SJCRH30 (cell line): ENCODE measurements at regions not wholly inside any gene's neighbourhood (a gene's known extent, or its start where the extent isn't known, plus 50 kb on each side); places are given as distances from the start of the nearest gene placed in this dataset.

ENCODE experiments used
- DNase-seq, 2 experiments: peaks; one replicate each; pipeline ENCODE4 v3.0.0-alpha.2; 2015 to 2020
- H3K27ac ChIP-seq: fragments of 250-450 bp; sonication (Bioruptor Pico); 2 replicates; pipeline ENCODE4 v1.5.1; 2020; ENCODE audit warnings: mild to moderate bottlenecking, moderate library complexity
- H3K27me3 ChIP-seq: fragments of 250-450 bp; sonication (Bioruptor Pico); 2 replicates; pipeline ENCODE4 v1.5.1; 2020; ENCODE audit warnings: mild to moderate bottlenecking, moderate library complexity
- H3K36me3 ChIP-seq: fragments of 250-450 bp; sonication (Bioruptor Pico); 2 replicates; pipeline ENCODE4 v1.5.1; 2020; ENCODE audit warnings: mild to moderate bottlenecking, moderate library complexity
- H3K4me1 ChIP-seq: fragments of 250-450 bp; sonication (Bioruptor Pico); 2 replicates; pipeline ENCODE4 v1.5.1; 2020; ENCODE audit warnings: mild to moderate bottlenecking, moderate library complexity
- H3K4me3 ChIP-seq: fragments of 250-450 bp; sonication (Bioruptor Pico); 2 replicates; pipeline ENCODE4 v1.5.1; 2020; ENCODE audit warnings: mild to moderate bottlenecking, moderate library complexity
- H3K9me3 ChIP-seq: fragments of 250-450 bp; sonication (Bioruptor Pico); replicated peaks from 2 replicates; pipeline ENCODE4 v1.5.1; 2020; ENCODE audit warnings: mild to moderate bottlenecking, moderate library complexity

DNA sequence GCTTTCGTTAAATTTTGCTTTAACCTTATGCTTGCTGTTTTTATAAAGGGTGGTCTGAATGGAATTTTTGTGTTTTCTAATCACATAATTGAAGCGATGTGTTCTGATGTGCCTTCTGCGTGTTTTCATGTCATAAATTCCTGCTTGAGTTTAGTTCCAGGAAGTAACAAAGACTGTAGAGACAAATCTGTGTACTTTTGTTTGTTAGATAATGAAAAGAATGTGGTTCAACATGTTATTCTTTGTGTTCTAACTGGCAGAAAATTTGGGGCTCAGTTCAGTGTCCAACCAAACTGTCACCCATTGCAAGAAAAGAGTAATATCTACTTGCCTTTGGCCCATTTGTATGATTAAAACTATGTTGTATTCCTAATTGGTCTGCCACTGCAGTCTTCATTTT lies 324.0 kb downstream of the DIPK2A start:
- Histone ChIP-seq H3K4me3 (no peak overlapping the region), H3K27ac (no peak overlapping the region), H3K27me3 (no peaks in the 10 kb centered on the region), H3K4me1 (no peaks in the 10 kb centered on the region), H3K36me3 (no peaks in the 10 kb centered on the region), H3K9me3 (no peaks in the 10 kb centered on the region)
- no peak for DNase-seq

DNA sequence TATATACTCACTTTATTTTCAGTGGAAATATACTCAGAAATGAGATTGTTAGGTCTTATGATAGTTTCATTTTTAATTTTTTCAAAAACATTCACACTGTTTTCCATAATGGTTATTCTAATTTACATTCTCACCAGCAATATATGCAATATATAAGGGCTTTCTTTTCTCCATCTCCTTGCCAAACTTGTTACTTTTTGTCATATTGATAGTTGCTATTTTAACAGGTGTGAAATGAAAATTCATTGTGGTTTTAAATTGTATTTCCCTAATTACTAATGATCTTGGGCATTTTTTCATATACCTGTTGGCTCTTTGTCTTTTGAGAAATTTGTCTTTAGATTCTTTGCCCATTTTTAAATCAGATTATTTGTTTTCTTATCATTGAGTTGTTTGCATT lies 325.2 kb downstream of the DIPK2A start:
- no peak overlapping the region for H3K4me3 ChIP-seq
- H3K27ac ChIP-seq = no peak overlapping the region
- no peaks in the 10 kb centered on the region for H3K4me1 ChIP-seq
- no peak for DNase-seq
- H3K36me3 ChIP-seq = no peaks in the 10 kb centered on the region
- no peaks in the 10 kb centered on the region for H3K27me3 ChIP-seq
- no peaks in the 10 kb centered on the region for H3K9me3 ChIP-seq

GRCh38 chr3:144301863-144302262 lies 330.2 kb downstream of the DIPK2A start:
- no peak overlapping the region for H3K27ac ChIP-seq
- H3K4me1 ChIP-seq = no peaks in the 10 kb centered on the region
- no peaks in the 10 kb centered on the region for H3K36me3 ChIP-seq
- no peaks in the 10 kb centered on the region; the same call in 1 of the 2 replicates for H3K9me3 ChIP-seq
- no peaks in the 10 kb centered on the region for H3K27me3 ChIP-seq
- no peak for DNase-seq
- H3K4me3 ChIP-seq = no peak overlapping the region

DNA sequence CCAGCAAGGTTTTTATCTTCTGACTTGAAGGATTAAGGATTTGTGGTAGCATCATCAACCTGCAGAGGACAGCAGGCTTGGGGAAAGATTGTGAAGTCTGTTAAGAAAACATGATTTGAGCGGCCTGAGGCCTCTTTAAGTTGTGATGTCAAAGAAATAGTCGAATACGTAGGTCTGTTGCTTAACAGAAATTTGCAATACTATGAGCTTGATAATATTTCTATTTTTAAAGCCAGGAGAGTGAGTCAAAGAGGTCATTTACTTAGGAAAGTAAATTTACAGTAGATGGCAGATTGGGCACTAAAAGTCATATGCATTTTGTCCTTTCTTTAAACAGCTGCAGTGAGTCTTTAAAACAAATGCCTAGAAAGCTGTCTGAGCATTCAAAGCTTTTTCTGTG lies 336.3 kb downstream of the DIPK2A start:
- no peaks in the 10 kb centered on the region for H3K4me1 ChIP-seq
- H3K27ac ChIP-seq = no peak overlapping the region
- no peaks in the 10 kb centered on the region; the same call in 1 of the 2 replicates for H3K9me3 ChIP-seq
- no peaks in the 10 kb centered on the region for H3K36me3 ChIP-seq
- H3K27me3 ChIP-seq = no peaks in the 10 kb centered on the region
- no peak for DNase-seq
- H3K4me3 ChIP-seq = no peak overlapping the region

GRCh38 chr3:144308396-144308795 lies 336.8 kb downstream of the DIPK2A start:
- Histone ChIP-seq H3K27me3 (no peaks in the 10 kb centered on the region), H3K27ac (no peak overlapping the region), H3K36me3 (no peaks in the 10 kb centered on the region), H3K4me3 (no peak overlapping the region), H3K4me1 (no peaks in the 10 kb centered on the region), H3K9me3 (no peaks in the 10 kb centered on the region; the same call in 1 of the 2 replicates)
- peak in 1 of 2 experiments; percentile 2 for DNase-seq

GRCh38 chr3:144312702-144313101 lies 341.1 kb downstream of the DIPK2A start:
- no peak for DNase-seq
- H3K27ac ChIP-seq = no peak overlapping the region
- H3K9me3 ChIP-seq = no peaks in the 10 kb centered on the region; the same call in 1 of the 2 replicates
- H3K4me1 ChIP-seq = no peaks in the 10 kb centered on the region
- H3K36me3 ChIP-seq = no peaks in the 10 kb centered on the region; the same call in 1 of the 2 replicates
- H3K27me3 ChIP-seq = no peaks in the 10 kb centered on the region
- H3K4me3 ChIP-seq = no peak overlapping the region

GRCh38 chr3:144314946-144315345 lies 343.3 kb downstream of the DIPK2A start:
- no peak overlapping the region for H3K27ac ChIP-seq
- no peaks in the 10 kb centered on the region; the same call in 1 of the 2 replicates for H3K9me3 ChIP-seq
- DNase-seq = no peak
- H3K4me3 ChIP-seq = no peak overlapping the region
- H3K36me3 ChIP-seq = no peaks in the 10 kb centered on the region; the same call in 1 of the 2 replicates
- no peaks in the 10 kb centered on the region for H3K27me3 ChIP-seq
- H3K4me1 ChIP-seq = no peaks in the 10 kb centered on the region

GRCh38 chr3:144317961-144318360 lies 346.3 kb downstream of the DIPK2A start:
- Histone ChIP-seq H3K9me3 (no peaks in the 10 kb centered on the region; the same call in 1 of the 2 replicates), H3K27me3 (no peaks in the 10 kb centered on the region), H3K27ac (no peak overlapping the region), H3K36me3 (no peaks in the 10 kb centered on the region; the same call in 1 of the 2 replicates), H3K4me3 (no peak overlapping the region), H3K4me1 (no peaks in the 10 kb centered on the region)
- DNase-seq = no peak

- Histone ChIP-seq H3K4me1 (no peaks in the 10 kb centered on the region), H3K27me3 (no peaks in the 10 kb centered on the region), H3K9me3 (no peaks in the 10 kb centered on the region), H3K27ac (no peak overlapping the region), H3K4me3 (no peak overlapping the region), H3K36me3 (no peaks in the 10 kb centered on the region)
- DNase-seq = no peak
Measured at GRCh38 chr3:144324076-144324475, 352.5 kb downstream of the DIPK2A start.

DNA sequence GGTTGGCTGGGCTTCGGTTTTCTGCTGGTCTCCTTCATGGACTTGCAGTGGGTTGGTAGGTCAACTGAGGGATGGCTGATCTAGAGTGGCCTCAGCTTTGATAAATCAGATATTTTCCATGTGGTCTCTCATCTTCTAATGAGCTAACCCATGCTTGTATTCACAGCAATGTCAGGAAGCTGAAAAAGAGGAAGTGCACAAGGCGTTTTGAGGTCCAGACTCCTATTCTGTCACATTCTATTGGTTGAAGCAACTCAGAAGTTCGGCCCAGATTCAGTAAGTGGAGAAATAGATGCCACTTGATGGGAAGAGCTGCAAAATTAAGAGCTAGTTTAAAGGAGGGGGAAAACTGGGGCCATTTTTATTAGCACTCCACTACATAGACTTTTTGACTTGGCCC lies 361.2 kb downstream of the DIPK2A start:
- Histone ChIP-seq H3K9me3 (no peaks in the 10 kb centered on the region), H3K4me3 (no peak overlapping the region), H3K4me1 (no peaks in the 10 kb centered on the region), H3K36me3 (no peaks in the 10 kb centered on the region), H3K27ac (no peak overlapping the region), H3K27me3 (no peaks in the 10 kb centered on the region; the same call in 1 of the 2 replicates)
- DNase-seq = no peak

- DNase-seq = no peak
- no peak overlapping the region for H3K4me3 ChIP-seq
- H3K27ac ChIP-seq = no peak overlapping the region
- H3K27me3 ChIP-seq = no peaks in the 10 kb centered on the region
- H3K36me3 ChIP-seq = no peaks in the 10 kb centered on the region
- H3K9me3 ChIP-seq = no peaks in the 10 kb centered on the region
- H3K4me1 ChIP-seq = no peaks in the 10 kb centered on the region
Measured at GRCh38 chr3:144341471-144341870, 369.8 kb downstream of the DIPK2A start.

- Histone ChIP-seq H3K27ac (no peak overlapping the region), H3K27me3 (no peaks in the 10 kb centered on the region), H3K4me1 (no peaks in the 10 kb centered on the region), H3K36me3 (no peaks in the 10 kb centered on the region), H3K4me3 (no peak overlapping the region), H3K9me3 (no peaks in the 10 kb centered on the region)
- no peak for DNase-seq
Measured at GRCh38 chr3:144343343-144343742, 371.7 kb downstream of the DIPK2A start.

DNA sequence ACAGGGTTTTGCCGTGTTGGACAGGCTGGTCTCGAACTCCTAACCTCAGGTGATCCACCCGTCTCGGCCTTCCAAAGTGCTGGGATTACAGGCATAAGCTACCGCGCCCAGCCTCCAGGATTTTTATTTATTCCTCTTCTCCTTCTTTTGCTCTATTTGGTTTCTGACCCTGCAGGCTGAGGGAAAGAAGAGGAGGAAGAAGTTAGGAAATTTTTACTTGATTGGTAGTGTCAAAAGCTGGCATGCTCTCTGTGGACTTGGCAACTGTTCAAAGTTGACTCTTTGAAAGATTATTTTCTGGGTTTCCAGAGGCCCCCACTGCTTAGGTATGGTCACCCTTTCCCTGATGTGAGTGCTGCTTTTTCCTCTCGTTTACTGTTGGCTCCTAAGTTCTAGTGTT lies 372.2 kb downstream of the DIPK2A start:
- Histone ChIP-seq H3K4me3 (no peak overlapping the region), H3K9me3 (no peaks in the 10 kb centered on the region), H3K4me1 (no peaks in the 10 kb centered on the region), H3K27ac (no peak overlapping the region), H3K27me3 (no peaks in the 10 kb centered on the region), H3K36me3 (no peaks in the 10 kb centered on the region)
- DNase-seq = no peak

GRCh38 chr3:144344925-144345548 lies 373.4 kb downstream of the DIPK2A start:
- Histone ChIP-seq H3K36me3 (no peaks in the 10 kb centered on the region), H3K27me3 (no peaks in the 10 kb centered on the region), H3K4me3 (no peak overlapping the region), H3K27ac (no peak overlapping the region), H3K4me1 (no peaks in the 10 kb centered on the region), H3K9me3 (no peaks in the 10 kb centered on the region)
- no peak for DNase-seq

GRCh38 chr3:144350125-144350524 lies 378.5 kb downstream of the DIPK2A start:
- no peak overlapping the region for H3K4me3 ChIP-seq
- H3K4me1 ChIP-seq = no peaks in the 10 kb centered on the region
- no peaks in the 10 kb centered on the region for H3K36me3 ChIP-seq
- no peaks in the 10 kb centered on the region for H3K27me3 ChIP-seq
- H3K27ac ChIP-seq = no peak overlapping the region
- H3K9me3 ChIP-seq = no peaks in the 10 kb centered on the region
- DNase-seq = no peak

- H3K27me3 ChIP-seq = no peaks in the 10 kb centered on the region
- DNase-seq = no peak
- no peaks in the 10 kb centered on the region for H3K4me1 ChIP-seq
- no peaks in the 10 kb centered on the region for H3K9me3 ChIP-seq
- no peak overlapping the region for H3K27ac ChIP-seq
- H3K4me3 ChIP-seq = no peak overlapping the region
- no peaks in the 10 kb centered on the region for H3K36me3 ChIP-seq
Measured at GRCh38 chr3:144351011-144351410, 379.4 kb downstream of the DIPK2A start.
